DMS153 (cell line): ENCODE measurements at regions not wholly inside any gene's neighbourhood (a gene's known extent, or its start where the extent isn't known, plus 50 kb on each side); places are given as distances from the start of the nearest gene placed in this dataset.
"Not testable (repeated sequence)": the region's sequence is repeated elsewhere in the genome, so short reads cannot be mapped to it uniquely, and the experiment has no call there.

Experiments
- DNase-seq: peaks from one replicate; lab custom pipeline; 2025; lab: John Stamatoyannopoulos, UW

DNA sequence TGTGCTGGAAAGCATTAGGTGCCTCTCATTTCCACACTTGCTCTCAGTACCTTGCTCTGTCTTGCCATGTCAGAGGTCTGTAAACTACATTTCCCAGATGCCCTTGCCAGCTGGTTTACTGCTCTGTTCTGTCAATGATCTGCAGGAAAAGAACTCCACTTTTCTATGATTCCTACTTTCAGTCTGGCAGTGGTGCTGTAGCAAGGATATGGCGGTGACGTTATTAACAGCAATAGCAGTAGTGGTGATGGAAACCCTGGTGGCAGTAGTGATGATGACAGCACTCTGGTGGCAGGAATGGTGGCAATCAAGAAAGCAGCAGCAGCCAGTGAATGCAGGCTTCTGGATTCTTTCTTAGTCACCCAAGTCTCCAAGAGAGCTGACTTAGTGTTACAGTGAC lies 665.2 kb downstream of the DIPK2A start:
- no peak for DNase-seq

DNA sequence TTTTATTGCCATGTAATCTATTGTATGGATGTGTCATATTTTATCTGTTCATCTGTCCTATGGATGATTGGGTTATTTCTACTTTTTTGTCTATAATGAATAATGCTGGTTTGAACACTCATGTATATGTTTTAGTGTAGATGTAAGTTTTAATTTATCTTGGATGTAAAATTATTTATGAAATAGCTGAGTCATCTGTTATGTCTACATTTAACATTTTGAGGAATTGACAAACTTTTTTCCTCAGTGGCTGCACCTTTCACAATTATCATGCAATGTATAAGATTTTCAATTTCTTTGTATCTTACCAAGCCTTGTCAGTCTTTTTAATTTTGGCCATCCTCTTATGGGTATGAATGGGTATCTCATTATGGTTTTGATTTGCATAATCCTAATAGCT lies 666.4 kb downstream of the DIPK2A start:
- no peak for DNase-seq

DNA sequence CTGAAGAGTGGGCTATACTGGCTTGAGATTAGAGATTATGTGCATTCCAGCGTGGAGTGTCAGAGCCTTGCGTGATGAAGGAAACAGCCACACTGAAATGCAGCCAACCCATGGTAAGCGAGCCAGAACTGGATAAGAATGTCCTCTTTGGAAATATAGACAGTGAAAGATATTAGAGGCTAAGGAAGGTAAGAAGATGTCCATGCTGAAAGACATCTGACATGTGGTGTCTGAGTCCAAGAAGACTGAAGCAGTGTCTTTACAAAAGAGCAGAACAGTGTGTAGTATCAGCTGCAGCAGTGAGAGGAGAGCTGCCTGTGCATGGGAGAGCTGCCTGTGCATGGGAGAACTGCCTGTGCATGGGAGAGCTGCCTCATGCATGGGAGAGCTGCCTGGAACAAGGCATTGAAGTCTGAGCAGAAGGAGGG lies 672.2 kb downstream of the DIPK2A start:
- DNase-seq: no peak

DNA sequence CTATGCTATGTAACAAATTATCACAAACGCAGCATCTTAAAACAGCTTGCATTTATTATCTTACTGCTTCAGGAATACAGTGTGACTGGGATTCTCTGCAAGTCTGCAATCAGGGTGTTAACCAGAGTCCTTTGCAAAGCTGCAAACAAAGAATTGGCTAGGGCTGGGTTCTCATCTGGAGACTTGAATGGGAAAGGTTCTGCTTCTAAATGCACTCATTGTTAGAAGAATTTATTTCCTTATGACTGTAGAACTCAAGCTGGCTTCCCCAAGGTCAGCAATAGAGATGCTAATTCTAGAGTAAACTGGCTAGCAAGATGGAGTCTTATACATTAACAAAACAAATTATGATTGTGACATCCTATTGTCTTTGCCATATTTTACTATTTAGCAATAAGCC lies 673.7 kb downstream of the DIPK2A start:
- no peak for DNase-seq

DNA sequence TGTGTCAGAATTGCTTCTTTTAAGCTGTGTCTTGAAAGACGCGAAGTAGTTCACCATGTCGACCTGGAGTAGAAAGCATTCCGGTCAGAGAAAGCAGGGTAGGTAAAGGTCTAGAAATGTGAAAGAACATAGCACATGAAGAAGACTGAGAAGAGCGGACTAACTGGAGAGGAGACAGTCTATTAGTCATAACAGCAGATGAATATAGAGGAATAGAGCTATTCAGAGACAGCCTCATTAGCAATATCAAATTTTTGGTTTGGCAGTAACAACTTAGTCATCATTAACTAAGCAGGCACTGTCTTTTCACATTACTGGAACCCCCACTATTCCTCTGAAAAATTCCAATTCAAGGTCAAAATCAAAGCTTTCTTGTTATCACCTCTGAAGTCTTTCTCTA lies 678.8 kb downstream of the DIPK2A start:
- no peak for DNase-seq

DNA sequence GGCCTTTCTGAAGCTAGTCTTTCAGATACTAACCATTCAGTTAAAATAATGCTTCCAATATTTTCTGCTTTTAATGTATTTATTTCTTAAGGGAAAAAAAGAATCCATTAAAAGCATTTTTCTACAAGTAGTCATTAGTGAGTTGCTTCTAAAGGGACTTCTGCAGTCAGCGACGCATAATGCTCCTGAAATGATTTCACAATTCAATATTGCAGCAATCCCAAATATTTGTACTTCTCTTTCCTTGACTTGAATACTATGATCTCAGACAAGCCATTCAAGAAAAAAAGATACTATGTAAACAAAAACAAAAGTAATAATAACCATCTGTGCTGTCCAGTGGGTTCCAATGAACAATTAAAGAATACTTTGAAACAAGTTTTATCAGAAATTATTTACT lies 681.0 kb downstream of the DIPK2A start:
- no peak for DNase-seq

DNA sequence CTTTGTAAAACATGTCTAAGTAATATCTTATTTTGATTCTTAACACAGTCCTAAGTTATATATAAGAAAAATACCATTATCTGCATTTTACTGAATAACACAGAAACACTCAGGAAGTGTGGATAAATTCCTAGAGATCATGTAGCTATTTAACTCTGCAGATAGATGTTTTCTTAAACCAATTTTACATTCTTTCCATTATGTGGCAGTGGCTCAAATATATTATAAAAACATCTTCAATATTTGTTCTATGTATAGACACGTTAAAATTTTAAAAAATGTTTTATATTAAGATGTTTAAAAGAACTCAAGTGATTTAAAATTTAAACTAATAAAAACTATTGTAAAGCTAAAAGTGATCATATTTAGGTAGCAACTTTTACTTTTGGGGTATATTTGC lies 683.8 kb downstream of the DIPK2A start:
- DNase-seq: no peak

DNA sequence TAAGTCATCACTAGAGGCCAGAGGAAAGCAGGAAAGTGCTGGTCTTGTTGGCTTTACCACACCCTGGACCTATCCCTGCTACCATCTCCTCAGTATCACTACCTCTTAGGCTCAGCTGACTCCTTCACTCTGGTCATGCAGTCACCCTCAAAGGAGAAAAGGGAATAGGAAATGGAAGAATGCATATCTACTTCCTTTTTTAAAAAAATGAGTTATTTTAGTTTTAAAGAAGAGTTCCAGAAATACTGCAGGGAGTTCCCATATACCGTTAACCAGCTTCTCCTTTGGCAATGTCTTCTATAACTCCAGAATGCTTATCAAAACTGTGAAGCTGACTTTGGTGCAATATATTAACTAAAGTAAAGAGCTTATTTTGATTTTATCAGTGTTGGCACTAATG lies 688.6 kb downstream of the DIPK2A start:
- no peak for DNase-seq

DNA sequence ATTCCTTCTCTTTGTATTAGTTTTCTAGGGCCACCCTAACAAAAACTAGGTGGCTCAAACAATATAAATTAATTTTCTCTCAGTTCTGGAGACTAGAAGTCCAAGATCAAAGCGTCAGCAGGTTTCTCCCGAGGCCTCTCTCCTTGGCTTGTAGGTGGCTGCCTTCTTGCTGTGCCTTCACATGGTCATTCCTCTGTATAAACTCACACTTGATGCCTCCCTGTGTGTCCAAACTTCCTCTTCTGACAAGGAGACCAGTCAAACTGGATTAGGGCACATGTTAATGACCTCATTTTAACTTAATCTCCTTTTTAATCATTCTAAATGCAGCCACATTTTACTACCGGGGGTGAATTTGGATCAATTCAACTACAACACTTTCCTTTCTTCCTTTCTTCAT lies 691.1 kb downstream of the DIPK2A start:
- no peak for DNase-seq

DNA sequence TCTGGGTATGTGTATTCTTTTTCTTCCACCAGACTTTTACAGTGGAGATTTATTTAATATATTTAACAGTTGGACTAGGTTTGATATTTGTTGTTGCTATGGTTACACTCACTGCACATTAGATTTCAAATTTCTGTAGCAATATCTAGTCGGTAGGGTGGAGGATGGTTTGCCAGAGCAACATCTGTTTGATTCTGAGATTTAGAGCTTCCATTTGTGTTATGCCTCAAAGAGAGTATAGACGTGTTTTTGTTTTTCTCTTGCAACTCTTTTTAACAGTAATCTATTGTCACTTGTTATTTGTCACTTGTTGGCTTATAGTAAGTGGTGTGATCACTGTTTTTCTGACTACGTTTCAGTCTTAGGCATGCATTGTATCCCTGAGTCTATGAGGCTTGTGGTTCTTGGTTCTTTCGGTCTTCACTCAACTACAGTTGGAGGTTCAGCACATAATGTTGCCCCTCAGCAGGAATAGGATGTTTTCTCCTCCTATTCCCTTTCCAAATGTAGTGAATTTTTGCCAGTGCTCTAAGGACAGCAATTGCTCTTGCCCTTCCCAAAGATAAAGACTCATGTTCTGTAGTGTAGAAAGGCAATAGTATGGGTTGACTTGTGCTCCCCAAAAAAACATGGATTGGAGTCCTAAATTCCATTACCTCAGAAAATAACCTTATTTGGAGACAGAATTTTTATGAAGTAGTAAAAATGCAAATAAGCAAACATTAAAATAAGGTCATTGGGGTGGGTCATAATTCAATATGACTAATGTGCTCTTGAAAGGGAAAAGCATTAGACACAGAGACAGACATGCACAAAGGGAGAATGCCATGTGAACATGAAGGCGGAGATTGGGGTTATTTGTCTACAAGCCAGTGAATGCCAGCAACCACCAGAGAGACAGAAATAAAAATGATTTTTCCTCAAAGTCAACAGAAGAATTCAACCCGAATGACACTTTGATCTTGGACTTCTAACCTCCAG lies 692.1 kb downstream of the DIPK2A start:
- DNase-seq: no peak

DNA sequence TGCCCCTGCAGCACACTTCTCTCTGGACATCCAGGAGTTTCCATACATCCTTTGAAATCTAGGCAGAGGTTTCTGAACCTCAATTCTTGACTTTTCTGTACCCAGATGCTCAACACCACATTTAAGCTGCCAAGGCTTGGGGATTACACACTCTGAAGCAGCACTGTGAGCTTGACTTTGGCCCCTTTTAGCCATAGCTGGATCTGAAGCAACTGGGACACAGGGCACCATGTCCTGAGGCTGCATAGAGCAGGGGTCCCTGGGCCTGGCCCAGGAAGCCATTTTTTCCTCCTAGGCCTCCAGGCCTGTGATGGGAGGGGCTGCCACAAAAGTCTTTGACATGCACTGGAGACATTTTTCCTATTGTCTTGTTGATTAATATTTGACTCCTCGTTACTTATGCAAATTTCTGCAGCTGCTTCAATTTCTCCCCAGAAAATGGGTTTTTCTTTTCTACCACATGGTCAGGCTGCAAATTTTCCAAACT lies 694.0 kb downstream of the DIPK2A start:
- DNase-seq: no peak

DNA sequence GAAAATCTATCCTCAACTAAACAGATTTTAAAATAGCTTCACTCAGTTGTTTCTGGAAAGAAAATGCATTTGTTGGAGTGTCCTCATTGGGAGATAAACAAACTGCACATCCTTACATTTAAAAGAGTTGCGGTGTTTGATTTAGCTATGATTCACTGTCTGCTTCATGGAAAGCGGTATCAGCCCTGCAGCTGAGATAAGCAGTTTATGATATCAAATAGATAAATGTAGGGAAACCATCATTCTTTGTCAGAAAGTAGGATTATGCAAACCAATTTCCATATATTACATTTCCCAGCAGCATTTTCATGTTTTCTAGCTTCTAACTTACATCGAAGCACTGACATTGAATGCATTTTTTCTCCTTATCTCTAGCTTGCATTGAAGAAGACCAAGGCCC lies 698.9 kb downstream of the DIPK2A start:
- no peak for DNase-seq

DNA sequence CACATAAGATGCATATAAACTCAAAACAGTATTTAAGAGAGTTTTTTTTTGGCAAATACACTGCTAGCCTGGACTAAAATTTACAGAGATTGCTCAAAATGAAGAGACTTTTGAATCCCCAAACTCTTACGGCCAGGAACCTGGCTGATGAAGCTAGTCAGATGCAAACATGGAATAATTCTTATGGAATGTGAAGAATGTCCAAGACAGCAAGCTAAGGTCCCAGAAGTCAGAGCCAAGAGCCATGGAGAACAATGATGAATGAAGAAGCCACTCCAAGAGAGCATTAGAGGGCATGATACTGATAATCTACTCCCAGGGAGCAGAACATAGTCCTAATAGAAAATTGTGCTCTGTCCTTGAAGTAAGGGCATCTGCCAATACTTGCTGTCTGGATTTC lies 705.5 kb downstream of the DIPK2A start:
- no peak for DNase-seq

DNA sequence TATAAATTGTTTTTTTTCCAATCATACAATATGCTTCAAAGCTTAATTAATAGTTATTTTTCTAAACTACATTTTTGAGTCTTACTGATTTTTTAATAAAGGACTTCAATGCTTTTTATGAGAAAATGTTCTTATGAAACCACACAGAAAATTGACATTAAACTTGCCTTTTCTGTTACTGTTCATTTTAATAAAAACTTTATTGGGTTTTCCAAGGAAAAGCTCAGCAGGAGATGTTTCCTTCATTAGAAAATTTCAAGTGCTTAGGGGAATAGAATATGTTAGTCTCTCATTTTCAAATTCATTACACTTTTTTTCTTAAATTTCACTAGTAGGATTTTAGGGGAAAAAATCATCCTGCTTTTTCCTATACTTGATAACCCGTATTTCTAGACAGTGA lies 711.4 kb downstream of the DIPK2A start:
- no peak for DNase-seq

DNA sequence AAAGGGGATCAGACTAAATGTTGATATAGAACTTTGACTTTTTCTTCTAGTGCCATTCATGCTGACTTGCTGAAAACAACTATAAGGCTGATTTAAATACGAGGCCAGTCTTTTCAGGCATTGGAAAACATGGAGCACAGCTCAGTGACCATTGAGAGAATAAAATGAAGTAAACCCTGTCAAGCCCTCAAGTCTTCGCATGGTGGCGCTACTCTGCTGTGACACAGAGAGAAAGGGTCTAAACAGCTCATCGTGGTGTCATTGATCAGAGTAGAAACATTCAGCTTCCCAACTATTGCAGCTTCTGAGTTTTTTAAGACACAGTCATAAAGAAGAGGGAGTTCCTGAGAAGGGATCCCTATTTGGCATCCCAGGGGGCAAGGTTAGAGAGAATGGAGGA lies 716.2 kb downstream of the DIPK2A start:
- DNase-seq: no peak

DNA sequence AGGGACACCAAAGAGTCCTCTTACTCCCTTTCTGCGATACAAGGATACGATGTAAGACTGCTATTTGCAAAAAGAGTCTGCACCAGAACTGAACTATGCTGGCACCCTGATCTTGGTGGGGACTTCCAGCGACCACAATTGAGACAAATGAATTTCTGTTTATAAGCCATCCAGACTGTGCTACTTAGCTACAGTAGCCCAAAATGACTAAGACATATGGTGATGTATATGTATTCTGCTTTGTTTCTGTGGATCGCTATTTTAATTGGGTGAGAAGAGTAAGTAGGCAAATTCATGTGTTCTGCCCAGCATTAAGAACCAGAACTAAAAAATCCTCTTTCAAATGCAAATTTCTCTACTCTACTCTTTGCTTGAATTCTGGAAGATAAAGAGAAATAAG lies 720.9 kb downstream of the DIPK2A start:
- no peak for DNase-seq

DNA sequence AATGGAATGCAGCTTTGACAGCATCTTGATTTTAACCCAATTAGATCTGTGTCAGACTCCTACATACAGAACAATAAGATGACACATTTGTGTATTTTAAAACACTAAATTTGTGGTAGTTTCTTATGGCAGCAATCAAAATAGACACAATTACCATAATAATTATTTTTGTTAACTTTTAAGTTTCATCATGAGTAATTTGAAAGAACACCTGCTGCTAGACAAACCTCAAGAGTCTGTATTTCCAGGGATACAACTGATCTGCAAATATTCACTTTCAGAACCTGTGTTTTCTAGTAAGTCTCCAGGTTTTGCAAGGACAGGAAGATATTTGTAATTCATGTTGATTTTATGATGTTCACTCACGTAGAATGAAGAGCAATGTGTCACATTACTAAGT lies 736.8 kb downstream of the DIPK2A start:
- DNase-seq: no peak

DNA sequence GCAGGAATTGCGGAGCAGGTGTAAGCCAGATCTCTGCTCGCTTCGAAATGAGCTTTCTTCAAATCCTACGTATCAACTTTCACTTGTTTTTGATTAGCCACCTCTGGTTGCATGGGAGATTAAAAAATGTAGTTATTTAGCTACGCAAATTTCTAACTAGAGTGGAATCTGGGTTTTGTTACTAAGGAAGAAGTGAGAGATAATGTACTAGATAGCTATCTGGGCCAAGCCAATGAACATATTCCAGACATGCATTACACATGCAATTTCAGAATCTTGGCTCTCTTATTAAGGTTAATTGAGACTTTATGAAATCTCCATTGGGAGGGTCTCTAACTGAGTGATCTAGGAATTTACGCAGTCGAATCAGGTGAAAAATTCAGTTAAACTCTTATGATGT lies 765.7 kb downstream of the DIPK2A start:
- no peak for DNase-seq

DNA sequence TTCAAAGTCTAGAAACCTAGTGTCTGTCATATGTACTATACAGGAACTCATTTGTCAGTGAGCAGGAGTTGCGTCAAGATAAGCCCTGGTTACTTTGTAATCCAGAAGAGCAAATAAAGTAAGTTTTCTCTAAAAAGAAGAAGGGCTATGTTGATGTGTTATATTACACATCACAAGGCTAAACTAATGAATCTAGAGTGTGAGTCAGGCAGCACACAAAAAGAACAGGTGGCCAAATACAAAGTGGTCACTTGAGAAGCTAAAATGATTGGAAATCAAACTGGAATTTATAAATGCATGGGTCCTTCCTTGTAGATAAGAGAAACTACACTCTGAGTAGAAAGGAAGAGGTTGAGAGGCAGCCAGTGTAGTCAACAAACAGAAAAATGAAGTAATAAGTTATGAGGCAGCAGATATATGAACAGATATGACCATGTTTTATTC lies 771.6 kb downstream of the DIPK2A start:
- no peak for DNase-seq

DNA sequence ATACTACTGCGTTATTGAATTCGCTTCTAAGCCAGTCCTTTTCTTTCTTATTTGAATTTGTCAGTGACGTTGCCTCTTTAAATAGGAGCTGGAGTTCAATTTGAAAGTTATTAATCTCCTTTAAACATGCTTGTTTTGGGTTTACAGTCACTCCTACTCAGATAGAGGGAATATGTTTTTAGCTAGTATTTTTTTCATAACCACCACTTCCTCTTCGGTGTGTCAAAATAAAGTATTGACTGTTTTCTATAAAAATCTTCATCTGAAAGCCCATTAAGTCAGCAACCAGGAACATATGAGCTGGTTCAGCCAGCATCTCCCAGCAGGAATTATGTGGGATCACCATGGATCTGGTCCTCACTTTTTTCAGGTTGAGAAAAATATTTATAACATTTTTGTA lies 772.9 kb downstream of the DIPK2A start:
- no peak for DNase-seq

DNA sequence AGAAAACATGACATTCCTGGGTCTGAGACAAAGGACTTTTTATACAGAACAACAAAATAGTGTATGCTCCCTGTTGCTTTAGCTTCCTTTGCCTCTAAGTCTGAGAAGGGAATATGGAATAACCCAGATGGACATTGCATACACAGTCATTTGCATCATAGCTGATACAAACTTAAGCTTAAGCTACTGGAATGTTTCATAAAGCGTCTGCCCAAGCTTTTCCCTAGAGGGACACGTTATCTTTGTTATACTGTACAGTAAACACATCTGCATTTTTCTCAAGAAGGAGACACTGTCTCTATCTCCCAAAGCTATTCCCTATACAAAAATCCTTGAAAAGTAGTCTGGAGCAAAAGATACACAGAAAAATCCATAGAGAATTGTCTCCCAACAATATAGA lies 775.0 kb downstream of the DIPK2A start:
- no peak for DNase-seq

DNA sequence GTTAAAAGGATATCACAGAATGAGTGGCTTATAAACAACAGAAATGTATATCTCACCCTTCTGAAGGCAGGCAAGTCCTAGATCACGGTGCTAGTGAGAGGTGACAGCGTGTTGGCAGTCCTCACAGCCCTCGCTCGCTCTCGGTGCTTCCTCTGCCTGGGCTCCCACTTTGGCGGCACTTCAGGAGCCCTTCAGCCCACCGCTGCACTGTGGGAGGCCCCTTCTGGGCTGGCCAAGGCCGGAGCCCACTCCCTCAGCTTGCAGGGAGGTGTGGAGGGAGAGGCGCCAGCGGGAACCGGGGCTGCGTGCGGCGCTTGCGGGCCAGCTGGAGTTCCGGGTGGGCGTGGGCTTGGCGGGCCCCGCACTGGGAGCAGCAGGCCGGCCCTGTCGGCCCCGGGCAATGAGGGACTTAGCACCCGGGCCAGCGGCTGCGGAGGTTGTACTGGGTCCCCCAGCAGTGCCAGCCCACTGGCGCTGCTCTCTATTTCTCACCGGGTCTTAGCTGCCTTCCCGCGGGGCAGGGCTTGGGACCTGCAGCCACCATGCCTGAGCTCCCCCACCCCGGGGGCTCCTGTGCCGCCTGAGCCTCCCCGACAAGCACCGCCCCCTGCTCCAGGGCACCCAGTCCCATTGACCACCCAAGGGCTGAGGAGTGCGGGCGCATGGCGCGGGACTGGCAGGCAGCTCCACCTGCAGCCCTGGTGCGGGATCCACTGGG lies 778.1 kb downstream of the DIPK2A start:
- DNase-seq: not testable (repeated sequence)
